Thymus (tissue), 11 donors: ENCODE measurements at regions not wholly inside any gene's neighbourhood (a gene's known extent, or its start where the extent isn't known, plus 50 kb on each side); places are given as distances from the start of the nearest gene placed in this dataset.
A peak's percentile ranks its signal among the peaks of the same experiment; 100 is the strongest.
"Not testable (repeated sequence)": the region's sequence is repeated elsewhere in the genome, so short reads cannot be mapped to it uniquely, and the experiment has no call there.

Experiments
- DNase-seq, 9 donors: peaks; one replicate each; pipeline ENCODE4 v3.0.0-alpha.2; 2013; ENCODE audit warnings: low spot score in 9 of 9, low read depth in 6 of 9, missing footprints in 1 of 9
- H3K27ac ChIP-seq, 2 donors: one replicate each; pipeline ENCODE4 v1.5.1; 2013; ENCODE audit warnings: control low read depth in 1 of 2, low read depth in 1 of 2, low read length in 1 of 2, mild to moderate bottlenecking in 1 of 2, moderate library complexity in 1 of 2
- H3K27me3 ChIP-seq, 2 donors: one replicate each; pipeline ENCODE4 v1.5.1; 2013; ENCODE audit warnings: low read length in 1 of 2; ENCODE audit not compliant: control insufficient read depth in 2 of 2, insufficient read depth in 1 of 2
- H3K36me3 ChIP-seq, 2 donors: one replicate each; pipeline ENCODE4 v1.5.1; 2013; ENCODE audit warnings: low read length in 1 of 2, mild to moderate bottlenecking in 1 of 2, moderate library complexity in 1 of 2; ENCODE audit not compliant: control insufficient read depth in 2 of 2, insufficient read depth in 2 of 2
- H3K4me1 ChIP-seq, 2 donors: one replicate each; pipeline ENCODE4 v1.5.1; 2013; ENCODE audit warnings: low read length in 2 of 2; ENCODE audit not compliant: control insufficient read depth in 2 of 2, insufficient read depth in 2 of 2
- H3K4me3 ChIP-seq, 2 donors: one replicate each; pipeline ENCODE4 v1.5.1; 2013; ENCODE audit warnings: low read length in 2 of 2, control low read depth in 1 of 2, mild to moderate bottlenecking in 1 of 2
- H3K9me3 ChIP-seq, 2 donors: one replicate each; pipeline ENCODE4 v1.5.1; 2013; ENCODE audit warnings: low read length in 1 of 2, mild to moderate bottlenecking in 1 of 2; ENCODE audit not compliant: control insufficient read depth in 2 of 2, insufficient read depth in 1 of 2
- WGBS: extraction: QIAGEN DNeasy Blood & Tissue Kit; methylation state at CpG from one replicate; pipeline ENCODE4 v1.1.7; 2013; 5-methylcytosine and 5-hydroxymethylcytosine counted together
- donor health status: healthy.

DNA sequence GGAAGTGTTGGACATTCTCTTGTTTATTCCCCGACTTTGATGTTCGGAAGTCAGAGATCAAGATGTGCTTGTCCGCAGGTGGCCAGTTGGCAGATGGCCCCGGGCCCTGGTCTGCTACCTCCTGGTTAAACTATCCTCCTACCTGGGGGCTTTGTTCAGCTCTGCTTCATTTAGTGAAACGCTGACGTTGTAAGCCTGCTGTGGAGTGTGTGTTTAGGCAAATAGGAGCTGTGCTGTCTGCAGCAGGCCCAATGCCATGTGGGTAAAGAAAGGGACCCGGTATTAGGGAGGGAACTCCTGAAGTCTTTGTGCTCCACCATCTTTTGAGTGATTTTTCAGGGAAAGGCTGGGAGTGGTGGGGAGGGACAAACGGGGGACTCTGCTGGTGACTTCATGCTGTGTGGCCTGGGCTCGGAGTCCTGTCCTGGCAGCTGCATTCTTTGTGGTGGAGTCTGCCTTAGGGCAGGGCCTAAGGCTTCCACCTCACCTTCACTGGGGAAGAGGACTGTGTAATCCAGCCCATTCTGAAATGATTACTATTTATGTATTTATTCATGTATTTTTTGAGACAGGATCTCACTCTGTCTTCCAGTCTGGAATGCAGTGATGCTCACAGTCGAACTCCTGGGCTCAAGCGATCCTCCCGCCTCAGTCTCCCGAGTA is 171.1 kb upstream of the KLF6 start:
- WGBS = 96% methylated on average over 13 of the region's 13 CpGs
- no peak overlapping the region for H3K4me3 ChIP-seq
- no peak overlapping the region for H3K27ac ChIP-seq
- H3K4me1 ChIP-seq = peaks cover 0 to 15% of the 10 kb centered on the region in 2 donors
- no peaks in the 10 kb centered on the region for H3K36me3 ChIP-seq
- DNase-seq = no peak
- H3K27me3 ChIP-seq = no peaks in the 10 kb centered on the region
- H3K9me3 ChIP-seq = no peaks in the 10 kb centered on the region

DNA sequence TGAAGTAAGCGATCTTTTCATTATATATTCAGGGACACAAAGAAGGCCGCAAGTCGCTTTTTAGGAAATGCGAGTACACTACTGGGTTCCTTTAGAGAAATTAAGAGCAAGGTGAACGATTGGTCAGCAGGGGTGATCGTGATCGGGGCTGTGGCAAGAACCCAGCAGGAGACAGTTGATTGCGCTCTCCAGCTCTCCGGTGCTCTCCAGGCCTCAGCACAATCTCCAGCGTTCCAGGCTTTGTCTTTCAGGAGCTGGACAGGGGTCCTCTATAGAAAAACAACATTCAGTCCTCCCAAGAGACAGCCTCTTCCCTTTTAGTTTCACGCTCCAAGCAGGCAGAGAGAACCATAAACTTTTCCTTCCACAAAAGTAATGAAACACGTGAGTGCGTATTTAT is 170.5 kb upstream of the KLF6 start:
- H3K4me3 ChIP-seq = no peak overlapping the region
- no peaks in the 10 kb centered on the region for H3K9me3 ChIP-seq
- H3K36me3 ChIP-seq = no peaks in the 10 kb centered on the region
- no peak for DNase-seq
- H3K27me3 ChIP-seq = no peaks in the 10 kb centered on the region
- 94% methylated on average over 13 of the region's 13 CpGs for WGBS
- H3K4me1 ChIP-seq = peaks cover 3 to 14% of the 10 kb centered on the region in 2 donors
- no peak overlapping the region for H3K27ac ChIP-seq

DNA sequence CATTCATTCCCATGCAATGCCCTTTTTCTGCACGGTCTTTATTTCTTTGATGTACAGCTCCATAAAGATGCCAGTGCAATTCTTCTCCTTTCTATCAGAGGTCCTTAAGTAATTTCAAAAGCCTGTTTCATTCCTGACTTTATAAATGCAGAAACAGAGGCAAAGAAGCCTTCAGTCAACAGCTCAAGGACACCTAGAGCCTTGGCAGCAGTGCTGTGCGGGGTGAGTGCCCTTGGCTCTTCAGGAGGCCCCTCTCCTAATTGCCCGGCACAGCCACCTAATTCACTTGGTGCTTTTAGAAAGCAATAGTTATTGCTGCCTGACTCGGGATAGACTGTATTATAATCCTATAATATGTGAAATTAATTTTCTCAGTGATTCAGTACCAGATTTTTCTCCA is 169.6 kb upstream of the KLF6 start:
- Histone ChIP-seq H3K9me3 (no peaks in the 10 kb centered on the region), H3K27ac (no peak overlapping the region), H3K27me3 (no peaks in the 10 kb centered on the region), H3K4me3 (no peak overlapping the region), H3K4me1 (peaks cover 3 to 10% of the 10 kb centered on the region in 2 donors), H3K36me3 (no peaks in the 10 kb centered on the region)
- DNase-seq = no peak
- WGBS = 96% methylated on average over 4 of the region's 4 CpGs

DNA sequence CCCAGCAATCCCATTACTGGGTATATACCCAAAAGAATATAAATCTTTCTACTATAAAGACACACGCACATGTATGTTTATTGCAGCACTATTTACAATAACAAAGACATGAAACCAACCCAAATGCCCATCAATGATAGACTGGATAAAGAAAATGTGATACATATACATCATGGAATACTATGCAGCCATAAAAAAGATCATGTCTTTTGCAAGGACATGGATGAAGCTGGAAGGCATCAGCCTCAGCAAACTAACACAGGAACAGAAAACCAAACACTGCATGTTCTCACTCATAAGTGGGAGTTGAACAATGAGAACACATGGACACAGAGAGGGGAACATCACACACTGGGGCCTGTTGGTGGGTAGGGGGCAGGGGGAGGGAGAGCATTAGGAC is 169.0 kb upstream of the KLF6 start:
- 97% methylated on average over 1 of the region's 1 CpG for WGBS
- H3K27me3 ChIP-seq = not testable (repeated sequence)

DNA sequence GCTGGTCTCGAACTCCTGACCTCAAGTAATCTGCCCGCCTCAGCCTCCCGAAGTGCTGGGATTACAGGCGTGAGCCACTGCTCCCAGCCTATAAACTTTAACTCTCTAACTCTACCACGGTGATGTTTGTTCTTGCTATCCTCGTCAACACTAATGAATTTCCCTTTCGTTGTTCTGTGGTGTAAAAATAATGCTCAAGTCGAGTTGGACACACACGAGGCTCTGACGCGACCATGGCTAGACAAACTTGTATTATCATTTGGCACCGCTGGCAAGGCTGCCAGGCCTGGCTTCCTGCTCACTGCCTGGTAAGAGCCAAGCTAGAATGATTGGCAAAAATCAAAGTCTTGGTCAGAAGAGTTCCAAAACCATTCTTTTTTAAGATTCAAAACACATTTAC is 167.0 kb upstream of the KLF6 start:
- no peak overlapping the region for H3K27ac ChIP-seq
- WGBS = 98% methylated on average over 12 of the region's 12 CpGs
- no peak overlapping the region for H3K4me3 ChIP-seq
- no peaks in the 10 kb centered on the region for H3K9me3 ChIP-seq
- no peak for DNase-seq
- H3K36me3 ChIP-seq = no peaks in the 10 kb centered on the region
- peaks cover 3 to 16% of the 10 kb centered on the region in 2 donors for H3K4me1 ChIP-seq
- no peaks in the 10 kb centered on the region for H3K27me3 ChIP-seq

More for the DNA sequence above, 169.0 kb upstream of the KLF6 start:
- not testable (repeated sequence) for H3K4me3 ChIP-seq, H3K36me3 ChIP-seq, H3K9me3 ChIP-seq, DNase-seq, H3K27ac ChIP-seq
- H3K4me1 ChIP-seq = peaks cover 3 to 11% of the 10 kb centered on the region in 2 donors

DNA sequence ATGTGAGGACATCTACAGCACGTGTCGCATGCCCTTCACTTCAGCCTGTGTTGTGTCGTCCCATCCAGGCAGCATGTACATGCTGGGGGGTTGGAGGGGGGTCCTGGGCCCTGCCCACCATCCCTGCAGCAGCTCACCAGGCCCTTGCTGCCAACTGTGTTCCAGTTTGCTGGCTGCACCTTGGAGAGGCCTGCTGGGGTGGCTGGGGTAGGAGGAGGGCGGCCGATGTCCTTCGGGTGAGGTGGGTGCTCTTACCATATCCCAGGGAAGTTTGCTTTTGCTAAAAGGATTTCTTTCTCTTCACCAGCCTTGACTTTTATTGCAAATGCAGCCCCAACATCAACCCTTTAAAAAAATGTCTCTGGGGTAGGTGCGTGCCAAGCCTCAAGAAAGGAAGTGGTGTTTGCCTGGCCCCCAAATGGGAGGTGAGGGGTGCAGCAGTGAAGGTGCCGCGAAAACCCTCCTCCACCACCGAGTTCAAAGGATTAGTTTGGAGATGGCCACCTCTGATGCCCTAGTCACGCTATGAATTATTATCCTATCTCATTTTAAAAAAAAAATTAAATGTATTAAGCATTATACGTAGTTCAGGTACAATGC is 165.8 kb upstream of the KLF6 start:
- WGBS = 60% methylated on average over 12 of the region's 12 CpGs
- Histone ChIP-seq H3K4me3 (no peak overlapping the region), H3K9me3 (no peaks in the 10 kb centered on the region), H3K27ac (no peak overlapping the region), H3K27me3 (no peaks in the 10 kb centered on the region), H3K36me3 (no peaks in the 10 kb centered on the region), H3K4me1 (peaks cover 3 to 21% of the 10 kb centered on the region in 2 donors)
- no peak for DNase-seq

DNA sequence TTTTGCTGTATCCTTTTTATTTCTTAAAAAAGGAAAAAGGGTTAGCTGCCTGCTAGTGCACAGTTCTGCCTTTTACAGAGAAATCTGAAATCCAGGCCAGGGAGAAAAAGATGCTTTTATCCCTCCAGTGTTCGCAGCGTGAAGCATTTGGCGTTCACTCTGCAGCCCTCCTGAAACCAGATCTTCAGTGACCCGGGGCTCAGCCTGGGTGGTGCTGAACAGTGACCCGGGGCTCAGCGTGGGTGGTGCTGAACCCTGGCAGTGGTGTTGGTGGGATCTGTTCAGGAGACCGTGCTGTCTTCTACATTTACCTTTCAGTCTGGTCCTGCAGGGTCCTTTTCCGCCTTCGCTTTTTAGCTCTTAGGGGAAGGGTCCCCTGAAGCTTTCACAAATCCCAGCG is 164.7 kb upstream of the KLF6 start:
- no peaks in the 10 kb centered on the region for H3K27me3 ChIP-seq
- no peak overlapping the region for H3K27ac ChIP-seq
- peaks cover 0 to under 1% of the 10 kb centered on the region in 2 donors for H3K9me3 ChIP-seq
- H3K4me3 ChIP-seq = no peak overlapping the region
- no peaks in the 10 kb centered on the region for H3K36me3 ChIP-seq
- peaks cover 3 to 23% of the 10 kb centered on the region in 2 donors for H3K4me1 ChIP-seq
- WGBS = 94% methylated on average over 10 of the region's 10 CpGs
- DNase-seq = no peak

DNA sequence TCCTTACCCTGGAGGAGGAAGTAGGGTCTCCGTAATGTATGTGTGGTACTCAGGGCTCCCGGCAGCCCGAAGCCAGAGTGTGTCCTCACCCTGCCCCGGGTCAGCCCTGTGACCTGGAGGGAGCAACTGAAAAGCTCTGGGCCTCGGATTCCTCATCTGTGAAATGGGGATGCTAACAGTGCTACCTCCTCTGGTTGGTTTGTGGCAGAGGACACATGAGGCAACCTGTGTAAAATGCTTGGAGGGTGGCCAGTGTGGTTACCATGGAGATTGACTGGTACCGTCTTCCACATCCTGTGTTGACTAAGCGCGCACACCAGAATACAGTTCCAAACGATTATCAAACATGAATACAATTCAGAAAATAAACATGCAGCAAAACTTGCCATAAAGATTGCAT is 163.8 kb upstream of the KLF6 start:
- Histone ChIP-seq H3K9me3 (peaks cover 0 to 3% of the 10 kb centered on the region in 2 donors), H3K4me3 (no peak overlapping the region), H3K4me1 (peaks cover 3 to 23% of the 10 kb centered on the region in 2 donors), H3K27ac (no peak overlapping the region), H3K36me3 (no peaks in the 10 kb centered on the region), H3K27me3 (no peaks in the 10 kb centered on the region)
- 60% methylated on average over 9 of the region's 9 CpGs for WGBS
- peak in 1 of 9 donors; percentile 66 for DNase-seq

DNA sequence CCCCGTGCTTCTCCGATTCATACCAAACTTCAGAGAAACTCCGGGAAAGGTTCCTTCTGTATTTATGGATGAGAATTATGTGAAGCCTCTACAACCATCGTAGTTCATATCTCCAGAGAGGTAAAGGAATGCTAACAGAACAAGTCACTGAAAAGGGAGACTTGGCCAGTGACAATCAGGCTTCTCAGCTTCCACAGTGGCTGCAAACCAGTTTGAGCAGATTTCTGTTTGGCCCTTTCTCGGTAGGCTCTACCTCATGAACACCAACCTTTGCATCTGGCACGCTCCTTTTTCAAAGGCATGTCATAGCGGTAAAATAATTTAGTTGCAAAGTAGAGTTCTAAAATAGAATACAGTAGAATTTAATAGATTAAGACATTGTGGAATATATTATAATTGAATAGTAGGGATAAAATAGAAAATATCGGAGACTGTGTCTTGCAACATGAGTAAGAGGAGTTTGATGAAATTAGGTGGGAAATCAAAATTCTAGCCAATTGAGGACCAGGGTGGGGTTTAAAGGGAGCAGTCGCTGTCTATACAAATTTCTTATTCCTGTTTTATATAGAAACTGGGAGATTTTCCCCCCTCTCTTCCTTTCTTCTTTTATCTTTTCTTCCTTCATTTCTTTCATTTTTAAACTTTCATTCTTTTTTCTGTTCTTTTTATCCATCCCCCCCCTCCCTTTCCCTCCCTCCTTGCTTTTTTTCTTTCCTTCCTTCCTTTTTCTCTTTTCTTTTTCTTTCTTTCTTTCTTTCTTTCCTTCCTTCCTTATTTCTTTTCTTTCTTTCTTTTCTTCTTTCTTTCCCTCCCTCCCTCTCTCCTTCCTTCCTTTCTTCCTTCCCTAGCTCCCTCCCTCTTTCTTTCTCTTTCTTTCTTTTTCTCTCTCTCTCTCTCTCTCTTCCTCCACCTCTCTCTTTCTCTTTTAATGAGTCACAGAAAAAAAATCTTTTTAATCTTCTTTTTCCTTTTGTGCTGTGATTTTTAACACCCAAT is 161.5 kb upstream of the KLF6 start:
- Histone ChIP-seq H3K4me1 (peaks cover 3 to 26% of the 10 kb centered on the region in 2 donors), H3K36me3 (no peaks in the 10 kb centered on the region), H3K27me3 (no peaks in the 10 kb centered on the region), H3K4me3 (no peak overlapping the region), H3K27ac (no peak overlapping the region), H3K9me3 (peaks cover 0 to 3% of the 10 kb centered on the region in 2 donors)
- WGBS = 95% methylated on average over 9 of the region's 9 CpGs
- DNase-seq = no peak
